Breast epithelium (tissue), 3 donors: ENCODE measurements at regions not wholly inside any gene's neighbourhood (a gene's known extent, or its start where the extent isn't known, plus 50 kb on each side); places are given as distances from the start of the nearest gene placed in this dataset.

Experiments used
- CTCF ChIP-seq, 3 donors: fragments of 450-650 bp; IDR thresholded peaks; one replicate each; pipeline ENCODE4 v1.5.1; 2016 to 2017; ENCODE audit warnings: antibody characterized with exemption in 3 of 3, mild to moderate bottlenecking in 3 of 3, moderate library complexity in 3 of 3
- POLR2AphosphoS5 ChIP-seq, 3 donors: sonication (generic); formaldehyde crosslinking; IDR thresholded peaks; one replicate each; pipeline ENCODE4 v1.6.1; 2017; ENCODE audit warnings: antibody characterized with exemption in 3 of 3

- TF ChIP-seq CTCF (IDR thresholded peaks at IDR 0.05): no peak
- TF ChIP-seq POLR2AphosphoS5 (IDR thresholded peaks at IDR 0.05): no peak
These were observed 246.8 kb downstream of the TGFB2 start for GRCh38 chr1:218591966-218592365.
